ENCODE measurements at regions not wholly inside any gene's neighbourhood (a gene's known extent, or its start where the extent isn't known, plus 50 kb on each side); places are given as distances from the start of the nearest gene placed in this dataset.
A peak's percentile ranks its signal among the peaks of the same experiment; 100 is the strongest.

GRCh38 chr10:33617381-33618080, 283.1 kb upstream of the NRP1 start:
- DNase-seq = no peak
- no peaks in the 10 kb centered on the region for H3K36me3 ChIP-seq
- intact Hi-C loops (cut with DNase I; ENCODE audit: low total_unique reads) = no loop called here
- no peak overlapping the region for H3K4me3 ChIP-seq
- TF ChIP-seq CTCF (IDR thresholded peaks at IDR 0.05) = no peak
- H3K27ac ChIP-seq = no peak overlapping the region
- no peaks in the 10 kb centered on the region for H3K4me1 ChIP-seq
- no peaks in the 10 kb centered on the region for H3K27me3 ChIP-seq
- no peaks in the 10 kb centered on the region for H3K9me3 ChIP-seq

- Histone ChIP-seq H3K27ac (no peak overlapping the region), H3K4me1 (peaks cover 0 to 3% (median 0%) of the 10 kb centered on the region in 4 donors), H3K27me3 (no peaks in the 10 kb centered on the region), H3K4me3 (no peak overlapping the region), H3K36me3 (no peaks in the 10 kb centered on the region), H3K9me3 (no peaks in the 10 kb centered on the region)
- no peak for TF ChIP-seq CTCF (IDR thresholded peaks at IDR 0.05)
- intact Hi-C loops (cut with DNase I; ENCODE audit: low total_unique reads) = no loop called here
- no peak for DNase-seq
Observed at GRCh38 chr10:33616956-33617355, 282.5 kb upstream of the NRP1 start.

GRCh38 chr10:33612551-33612950, 278.1 kb upstream of the NRP1 start:
- peak overlapping the region; percentile 41 to 49 for H3K27ac ChIP-seq
- H3K4me3 ChIP-seq = peak overlapping the region in 1 of 2 donors; percentile 9
- H3K27me3 ChIP-seq = no peaks in the 10 kb centered on the region
- no peak for TF ChIP-seq CTCF (IDR thresholded peaks at IDR 0.05)
- DNase-seq = peak in 1 of 2 donors; percentile 24
- intact Hi-C loops (cut with DNase I; ENCODE audit: low total_unique reads) = no loop called here
- peaks cover 0 to 6% (median 0%) of the 10 kb centered on the region in 4 donors for H3K4me1 ChIP-seq
- H3K36me3 ChIP-seq = no peaks in the 10 kb centered on the region
- H3K9me3 ChIP-seq = no peaks in the 10 kb centered on the region

- peaks cover 0 to 6% (median 0%) of the 10 kb centered on the region in 4 donors for H3K4me1 ChIP-seq
- intact Hi-C loops (cut with DNase I; ENCODE audit: low total_unique reads) = no loop called here
- no peak for TF ChIP-seq CTCF (IDR thresholded peaks at IDR 0.05)
- H3K27me3 ChIP-seq = no peaks in the 10 kb centered on the region
- DNase-seq = no peak
- peak overlapping the region in 1 of 2 donors; percentile 9 for H3K4me3 ChIP-seq
- H3K27ac ChIP-seq = peak overlapping the region; percentile 41 to 49
- H3K9me3 ChIP-seq = no peaks in the 10 kb centered on the region
- H3K36me3 ChIP-seq = no peaks in the 10 kb centered on the region
Observed at GRCh38 chr10:33612116-33612515, 277.6 kb upstream of the NRP1 start.

- Histone ChIP-seq H3K27ac (no peak overlapping the region), H3K36me3 (no peaks in the 10 kb centered on the region)
- no peak for TF ChIP-seq CTCF (IDR thresholded peaks at IDR 0.05)
Observed at GRCh38 chr10:33611423-33611822, 277.0 kb upstream of the NRP1 start.

More at GRCh38 chr10:33611423-33611822, 277.0 kb upstream of the NRP1 start:
- Histone ChIP-seq H3K9me3 (no peaks in the 10 kb centered on the region), H3K4me1 (peaks cover 0 to 6% (median 0%) of the 10 kb centered on the region in 4 donors), H3K27me3 (no peaks in the 10 kb centered on the region), H3K4me3 (no peak overlapping the region)
- no peak for DNase-seq
- intact Hi-C loops (cut with DNase I; ENCODE audit: low total_unique reads) = no loop called here

Measured in tibial artery (tissue), 4 donors.